HCEC 1CT (cell line): ENCODE measurements at regions not wholly inside any gene's neighbourhood (a gene's known extent, or its start where the extent isn't known, plus 50 kb on each side); places are given as distances from the start of the nearest gene placed in this dataset.
"Not testable (repeated sequence)": the region's sequence is repeated elsewhere in the genome, so short reads cannot be mapped to it uniquely, and the experiment has no call there.

Source experiments
- DNase-seq: peaks from one replicate; pipeline ENCODE4 v3.0.0-alpha.2; 2017

DNA sequence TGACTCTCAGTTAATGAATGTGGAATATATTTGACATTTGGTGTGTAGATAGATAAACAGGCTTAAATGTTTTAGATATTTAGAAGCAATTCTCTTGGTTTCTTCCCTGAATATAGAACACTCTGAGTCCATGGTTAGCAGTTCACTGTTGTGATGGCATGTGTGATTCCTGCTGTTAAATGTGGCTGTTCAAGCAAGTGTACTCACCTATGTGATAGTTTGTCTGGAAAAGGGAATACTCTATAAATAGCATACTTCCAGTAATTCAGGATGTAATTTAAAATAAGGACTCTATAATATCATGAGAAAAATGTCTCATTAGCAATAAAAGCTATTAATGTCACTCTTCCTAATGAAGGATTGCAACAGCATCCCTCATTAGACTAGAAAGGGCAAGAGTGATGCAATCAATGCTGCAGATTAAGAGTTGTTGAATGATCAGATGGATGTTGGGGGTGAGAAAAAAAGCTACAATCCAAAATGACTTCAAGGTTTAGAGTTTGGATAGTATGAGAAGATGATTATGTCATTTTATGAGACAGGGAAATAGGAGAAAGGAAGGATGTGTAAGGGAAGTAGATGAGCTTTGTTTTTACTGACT lies 201.8 kb upstream of the WDFY3 start:
- no peak for DNase-seq

GRCh38 chr4:85170241-85170640 lies 203.8 kb upstream of the WDFY3 start:
- no peak for DNase-seq

DNA sequence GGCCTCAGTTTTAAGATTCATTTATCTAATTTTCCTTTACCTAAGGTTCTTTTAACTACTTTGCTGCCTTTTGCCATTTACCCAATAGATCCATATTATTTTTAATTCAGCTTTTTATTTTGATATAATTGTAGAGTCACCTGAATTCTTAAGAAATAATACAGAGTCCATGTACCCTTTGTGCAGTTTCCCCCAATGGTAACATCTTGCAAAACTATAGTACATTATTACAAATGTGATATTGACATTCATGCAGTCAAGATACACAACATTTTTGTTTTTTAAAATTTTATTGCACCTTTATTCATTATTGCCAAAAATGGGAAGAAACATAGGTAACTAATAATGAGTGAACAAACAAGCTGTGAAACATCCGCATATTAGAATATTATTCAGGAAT lies 208.7 kb upstream of the WDFY3 start:
- no peak for DNase-seq

- no peak for DNase-seq
Measured at GRCh38 chr4:85177092-85177491, 210.6 kb upstream of the WDFY3 start.

GRCh38 chr4:85177679-85178078 lies 211.2 kb upstream of the WDFY3 start:
- no peak for DNase-seq

- no peak for DNase-seq
Measured at GRCh38 chr4:85180533-85180932, 214.0 kb upstream of the WDFY3 start.

GRCh38 chr4:85187106-85187505 lies 220.6 kb upstream of the WDFY3 start:
- DNase-seq: no peak

DNA sequence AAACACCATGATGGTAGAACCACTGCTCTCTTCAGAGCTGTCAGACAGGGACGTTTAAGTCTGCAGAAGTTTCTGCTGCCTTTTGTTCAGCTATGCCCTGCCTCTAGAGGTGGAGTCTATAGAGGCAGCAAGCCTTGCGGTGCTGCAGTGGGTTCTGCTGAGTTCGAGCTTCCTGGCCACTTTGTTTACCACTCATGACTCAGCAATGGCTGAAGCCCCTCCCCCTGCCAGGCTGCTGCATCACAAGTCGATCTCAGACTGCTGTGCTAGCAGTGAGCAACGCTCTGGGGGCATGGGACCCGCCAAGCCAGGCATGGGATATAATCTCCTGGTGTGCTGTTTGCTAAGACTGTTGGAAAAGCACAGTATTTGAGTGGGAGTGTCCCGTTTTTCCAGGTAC lies 229.5 kb upstream of the WDFY3 start:
- not testable (repeated sequence) for DNase-seq

DNA sequence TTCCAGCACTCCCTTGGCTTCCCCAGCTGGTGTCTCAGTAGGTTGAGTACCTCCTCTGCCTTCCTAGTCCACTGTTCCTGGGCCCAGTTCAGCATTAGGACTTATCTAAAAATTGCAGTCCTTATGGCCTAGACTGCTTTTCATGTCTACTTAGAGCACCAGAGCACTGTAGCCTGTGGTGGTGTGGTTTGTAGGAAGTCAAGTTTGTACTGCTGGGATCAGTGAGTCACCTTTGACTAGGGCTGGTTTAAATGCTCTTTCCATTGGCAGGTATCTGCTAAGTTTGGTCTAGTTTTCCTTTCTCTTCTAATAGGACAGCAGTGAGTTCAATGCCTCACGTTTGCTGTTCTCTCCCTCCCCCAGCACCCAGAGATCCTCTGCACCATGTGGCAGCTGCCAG lies 233.6 kb upstream of the WDFY3 start:
- no peak for DNase-seq

GRCh38 chr4:85209161-85209560 lies 242.7 kb upstream of the WDFY3 start:
- DNase-seq: peak; percentile 28

DNA sequence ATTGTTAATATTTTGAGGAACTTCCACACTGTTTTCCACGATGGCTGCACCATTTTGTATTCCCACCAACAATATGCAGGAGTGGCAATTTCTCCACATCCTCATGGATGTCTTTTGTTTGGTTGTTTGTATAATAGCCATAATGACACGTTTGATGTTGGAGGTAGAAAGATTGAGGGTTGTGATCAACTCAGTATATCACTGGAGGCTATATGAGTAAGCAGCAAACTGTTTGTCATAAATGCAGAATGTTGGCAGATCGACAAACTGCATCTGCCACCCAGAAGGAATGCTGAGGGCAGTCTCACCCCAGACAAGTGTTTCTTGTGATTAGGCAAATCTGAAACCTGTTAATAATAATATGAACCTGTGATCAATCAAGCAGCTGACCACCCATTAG lies 243.9 kb upstream of the WDFY3 start:
- no peak for DNase-seq

DNA sequence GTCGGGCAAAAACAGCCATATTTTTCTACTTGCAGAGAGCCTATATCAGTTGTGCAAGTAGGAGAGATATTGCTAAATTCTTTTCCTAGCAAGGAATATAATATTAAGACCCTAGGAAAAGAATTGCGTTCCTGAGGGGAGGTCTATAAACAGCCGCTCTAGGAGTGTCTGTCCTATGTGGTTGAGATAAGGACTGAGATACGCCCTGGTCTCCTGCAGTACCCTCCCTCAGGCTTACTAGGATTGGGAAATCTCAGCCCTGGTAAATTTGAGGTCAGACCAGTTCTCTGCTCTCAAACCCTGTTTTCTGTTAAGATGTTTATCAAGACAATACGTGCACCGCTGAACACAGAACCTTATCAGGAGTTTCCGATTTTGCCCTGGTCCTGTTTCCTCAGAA lies 250.1 kb upstream of the WDFY3 start:
- DNase-seq: not testable (repeated sequence)

- no peak for DNase-seq
Measured at GRCh38 chr4:85218756-85219155, 252.3 kb upstream of the WDFY3 start.

DNA sequence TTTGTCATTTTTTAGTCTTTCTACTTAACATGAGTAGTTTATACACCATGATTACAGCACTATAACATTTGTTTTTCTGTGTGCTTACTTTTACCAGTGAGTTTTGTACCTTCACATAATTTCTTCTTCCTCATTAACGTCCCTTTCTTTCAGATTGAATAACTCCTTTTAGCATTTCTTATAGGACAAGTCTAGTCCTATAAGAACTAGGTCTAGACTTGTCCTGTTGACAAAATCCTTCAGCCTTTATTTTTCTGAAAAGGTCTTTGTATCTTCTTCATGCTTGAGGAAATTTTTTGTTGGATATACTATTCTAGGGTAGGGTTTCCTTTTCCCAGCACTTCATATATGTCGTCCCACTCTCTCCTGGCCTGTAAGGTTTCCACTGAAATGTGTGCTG lies 253.3 kb upstream of the ARHGAP24 start:
- no peak for DNase-seq

GRCh38 chr4:85222561-85222960 lies 252.4 kb upstream of the ARHGAP24 start:
- no peak for DNase-seq

GRCh38 chr4:85228264-85228663 lies 246.7 kb upstream of the ARHGAP24 start:
- no peak for DNase-seq

GRCh38 chr4:85233516-85233915 lies 241.4 kb upstream of the ARHGAP24 start:
- DNase-seq: no peak

- no peak for DNase-seq
Measured at GRCh38 chr4:85243857-85244256, 231.1 kb upstream of the ARHGAP24 start.

- DNase-seq: no peak
Measured at GRCh38 chr4:85244638-85245037, 230.3 kb upstream of the ARHGAP24 start.

DNA sequence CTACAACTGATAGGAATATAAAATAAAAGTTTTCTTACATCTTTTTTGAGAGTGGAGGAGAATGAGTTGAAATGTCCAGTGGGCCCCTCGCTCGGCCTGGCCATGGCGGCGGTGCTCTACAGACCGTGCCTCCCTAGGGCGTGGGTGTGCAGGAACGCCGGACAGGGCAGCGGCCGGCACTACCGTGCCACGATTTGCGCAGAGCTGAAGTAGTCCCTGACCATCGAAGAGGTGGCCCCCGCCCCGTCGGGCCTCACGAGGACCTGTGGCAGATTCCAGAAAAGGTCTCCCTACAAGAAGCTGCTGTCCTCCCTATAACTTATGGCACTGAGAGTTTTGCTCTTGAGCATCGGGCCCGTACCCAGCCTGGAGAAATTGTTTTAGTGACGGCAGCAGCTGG lies 228.9 kb upstream of the ARHGAP24 start:
- DNase-seq: no peak

DNA sequence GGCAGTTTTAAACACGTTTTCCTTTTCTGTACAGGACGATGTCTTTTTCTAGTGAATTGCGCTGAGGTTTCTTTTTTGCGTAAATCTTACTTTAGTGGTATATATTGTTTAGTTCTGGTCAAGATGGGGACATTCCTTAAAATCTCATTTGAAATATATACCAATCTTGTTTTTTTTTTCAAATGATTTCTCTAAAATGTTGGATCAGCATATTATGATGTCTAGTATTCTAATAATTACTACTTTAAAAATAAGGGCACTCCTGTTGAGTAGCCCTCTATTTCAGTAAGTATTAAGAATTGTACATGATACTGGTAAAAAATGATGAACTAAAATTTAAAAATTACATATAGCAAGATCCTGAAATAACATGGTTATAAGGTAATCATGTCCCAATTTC lies 224.1 kb upstream of the ARHGAP24 start:
- no peak for DNase-seq

- no peak for DNase-seq
Measured at GRCh38 chr4:85257817-85258370, 217.1 kb upstream of the ARHGAP24 start.

DNA sequence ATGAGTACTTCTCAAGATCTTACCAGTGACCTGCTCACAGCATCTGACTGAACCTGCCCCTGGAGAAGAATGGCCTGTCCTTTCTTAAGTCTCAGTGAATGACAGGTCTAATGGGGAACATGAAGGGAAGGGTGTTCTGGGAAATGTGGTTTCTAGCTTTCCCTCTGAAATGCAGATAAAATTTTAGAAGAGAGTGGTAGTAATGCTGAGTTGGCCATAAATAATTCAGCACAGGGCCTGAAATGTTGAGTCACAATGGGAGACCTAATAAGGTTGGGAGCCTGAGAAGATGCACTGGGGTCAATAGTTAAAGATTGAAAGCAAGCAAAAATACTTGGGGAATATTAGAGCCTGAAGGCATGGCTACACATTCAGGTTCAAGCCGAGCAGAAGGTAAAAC lies 214.9 kb upstream of the ARHGAP24 start:
- DNase-seq: no peak

GRCh38 chr4:85265234-85265633 lies 209.7 kb upstream of the ARHGAP24 start:
- no peak for DNase-seq

- no peak for DNase-seq
Measured at GRCh38 chr4:85268188-85268587, 206.8 kb upstream of the ARHGAP24 start.
